Left lung (tissue), 4 donors: ENCODE measurements at regions not wholly inside any gene's neighbourhood (a gene's known extent, or its start where the extent isn't known, plus 50 kb on each side); places are given as distances from the start of the nearest gene placed in this dataset.
"Not testable (repeated sequence)": the region's sequence is repeated elsewhere in the genome, so short reads cannot be mapped to it uniquely, and the experiment has no call there.

Experiments used
- ATAC-seq: fragments of 200-7000 bp; cut with Tn5 transposase; one replicate; pipeline ENCODE4 v1.9.1; 2020; ENCODE audit warnings: moderate library complexity
- DNase-seq, 4 donors: peaks; one replicate each; pipeline ENCODE4 v3.0.0-alpha.2; 2013 to 2020
- H3K27ac ChIP-seq, 2 donors: fragments of 200-600 bp; sonication (generic) in 1 of 2; one replicate each; pipeline versions ENCODE4 v1.5.0 to v1.8.0; 2020 to 2021
- H3K27me3 ChIP-seq, 2 donors: fragments of 200-600 bp; sonication (generic) in 1 of 2; one replicate each; pipeline versions ENCODE4 v1.5.0 to v1.8.0; 2020 to 2021
- H3K36me3 ChIP-seq, 2 donors: fragments of 200-600 bp; sonication (generic) in 1 of 2; one replicate each; pipeline versions ENCODE4 v1.5.0 to v1.8.0; 2020 to 2021
- H3K4me1 ChIP-seq, 2 donors: fragments of 200-600 bp; one replicate each; pipeline ENCODE4 v1.8.0; 2021
- H3K4me3 ChIP-seq, 2 donors: fragments of 200-600 bp; sonication (generic) in 1 of 2; one replicate each; pipeline versions ENCODE4 v1.5.0 to v1.8.0; 2020 to 2021; ENCODE audit warnings: mild to moderate bottlenecking in 1 of 2
- H3K9me3 ChIP-seq, 2 donors: fragments of 200-600 bp; sonication (generic) in 1 of 2; one replicate each; pipeline versions ENCODE4 v1.5.0 to v1.8.0; 2020 to 2021
- intact Hi-C, 2 donors: fragments of 100-400 bp; cut with DNase I; formaldehyde crosslinking; loops; one replicate each; pipeline versions ENCODE4 v1.11.2 to v1.14.2; 2022
- TF ChIP-seq, protein P1 (sequence below), 2 donors: fragments of 200-600 bp; sonication (generic) in 1 of 2; IDR thresholded peaks; one replicate each; pipeline versions ENCODE4 v1.5.0 to v1.8.0; 2021; ENCODE audit warnings: antibody characterized with exemption in 2 of 2
- donor health status: DM: no; HTN: yes; CAD: no.
- donor health status: DM: no; HTN: no; CAD: no.

DNA sequence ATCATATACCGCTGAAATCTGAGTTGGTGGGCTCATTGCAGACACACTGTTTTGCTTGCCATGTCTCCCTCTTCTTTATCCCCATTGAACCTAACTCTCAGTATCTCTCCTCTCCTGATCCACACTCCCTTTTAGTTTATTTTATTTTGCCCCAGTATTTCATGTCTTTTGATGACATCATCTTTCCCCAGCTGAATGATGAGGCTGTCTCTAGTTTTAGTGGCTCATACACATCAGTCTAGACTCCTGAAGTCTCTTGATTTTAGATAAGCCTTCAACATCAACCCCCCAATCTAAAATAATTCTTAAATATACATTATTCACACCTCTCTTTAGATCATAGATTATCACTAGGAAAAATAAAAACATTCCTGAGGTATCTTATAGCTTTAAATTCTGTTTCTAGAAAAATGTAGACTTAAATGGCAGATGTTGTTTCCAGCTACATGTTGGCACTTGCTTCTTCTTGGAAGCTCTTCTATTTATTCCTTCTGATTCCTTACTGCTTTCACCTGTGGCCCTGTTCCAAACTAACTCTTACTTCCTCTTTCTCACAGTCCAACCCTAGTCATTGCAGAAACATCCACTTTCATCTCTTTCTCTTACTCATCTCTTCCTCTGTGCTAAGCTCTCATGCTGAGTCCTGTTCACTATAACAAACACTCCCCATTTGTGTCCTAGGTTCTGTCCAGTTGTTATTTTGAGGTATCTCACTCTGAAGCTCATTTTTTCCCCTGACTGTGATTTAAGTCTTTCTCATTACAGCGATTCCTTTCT lies 191.9 kb upstream of the SLC35B3 start:
- Histone ChIP-seq H3K9me3 (no peaks in the 10 kb centered on the region), H3K4me3 (no peak overlapping the region), H3K27ac (no peak overlapping the region), H3K36me3 (no peaks in the 10 kb centered on the region), H3K27me3 (no peaks in the 10 kb centered on the region), H3K4me1 (no peaks in the 10 kb centered on the region)
- intact Hi-C loops: no loop called here
- ATAC-seq (peak; percentile 41), DNase-seq (no peak)
- TF ChIP-seq, protein P1, sequence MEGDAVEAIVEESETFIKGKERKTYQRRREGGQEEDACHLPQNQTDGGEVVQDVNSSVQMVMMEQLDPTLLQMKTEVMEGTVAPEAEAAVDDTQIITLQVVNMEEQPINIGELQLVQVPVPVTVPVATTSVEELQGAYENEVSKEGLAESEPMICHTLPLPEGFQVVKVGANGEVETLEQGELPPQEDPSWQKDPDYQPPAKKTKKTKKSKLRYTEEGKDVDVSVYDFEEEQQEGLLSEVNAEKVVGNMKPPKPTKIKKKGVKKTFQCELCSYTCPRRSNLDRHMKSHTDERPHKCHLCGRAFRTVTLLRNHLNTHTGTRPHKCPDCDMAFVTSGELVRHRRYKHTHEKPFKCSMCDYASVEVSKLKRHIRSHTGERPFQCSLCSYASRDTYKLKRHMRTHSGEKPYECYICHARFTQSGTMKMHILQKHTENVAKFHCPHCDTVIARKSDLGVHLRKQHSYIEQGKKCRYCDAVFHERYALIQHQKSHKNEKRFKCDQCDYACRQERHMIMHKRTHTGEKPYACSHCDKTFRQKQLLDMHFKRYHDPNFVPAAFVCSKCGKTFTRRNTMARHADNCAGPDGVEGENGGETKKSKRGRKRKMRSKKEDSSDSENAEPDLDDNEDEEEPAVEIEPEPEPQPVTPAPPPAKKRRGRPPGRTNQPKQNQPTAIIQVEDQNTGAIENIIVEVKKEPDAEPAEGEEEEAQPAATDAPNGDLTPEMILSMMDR (IDR thresholded peaks at IDR 0.05): no peak

DNA sequence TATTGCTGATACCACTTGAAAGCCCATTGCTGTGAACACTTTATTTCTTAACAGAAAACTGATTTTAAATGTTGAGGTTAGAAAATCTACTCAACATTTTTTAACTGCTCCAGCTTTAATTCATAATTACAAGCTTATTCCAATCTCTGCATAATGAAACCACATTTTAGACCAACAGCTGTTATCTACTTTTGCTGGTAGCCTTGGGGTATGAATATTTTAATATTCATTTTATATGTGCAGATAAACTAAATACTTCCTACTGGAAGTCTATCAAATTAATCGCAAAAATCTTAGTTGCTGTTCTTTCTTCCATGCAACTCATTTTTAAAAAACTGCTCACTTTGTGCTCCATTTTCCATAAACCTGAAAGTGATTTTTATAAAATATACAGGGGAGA lies 189.3 kb upstream of the SLC35B3 start:
- H3K36me3 ChIP-seq: no peaks in the 10 kb centered on the region
- no peaks in the 10 kb centered on the region for H3K27me3 ChIP-seq
- no peak overlapping the region for H3K4me3 ChIP-seq
- ATAC-seq: no peak
- no peak for DNase-seq
- H3K4me1 ChIP-seq: no peaks in the 10 kb centered on the region
- H3K9me3 ChIP-seq: no peaks in the 10 kb centered on the region
- H3K27ac ChIP-seq: no peak overlapping the region
- TF ChIP-seq, protein P1 (IDR thresholded peaks at IDR 0.05): no peak
- intact Hi-C loops: no loop called here

DNA sequence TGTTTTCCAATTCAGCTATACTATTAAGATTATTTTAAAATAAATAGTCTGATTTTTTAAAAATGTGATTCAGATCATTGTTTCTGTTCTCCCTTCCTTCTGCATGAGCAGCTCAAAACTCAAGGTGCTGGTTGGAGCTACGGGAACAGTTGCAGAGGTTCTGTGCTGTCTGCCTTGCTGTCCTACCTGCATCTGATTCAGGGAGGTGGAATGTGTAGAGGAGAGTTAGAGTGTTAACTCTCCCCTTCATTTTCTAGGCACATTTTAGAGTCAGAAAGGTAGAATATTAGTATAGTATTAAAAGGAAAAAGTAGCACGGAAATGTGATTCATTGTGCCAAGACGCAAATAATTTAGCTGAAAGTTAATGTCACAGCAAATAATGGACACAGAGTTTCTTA lies 188.1 kb upstream of the SLC35B3 start:
- ATAC-seq: no peak
- Histone ChIP-seq H3K9me3 (peaks cover 0 to 1% of the 10 kb centered on the region in 2 donors), H3K4me3 (no peak overlapping the region), H3K27me3 (no peaks in the 10 kb centered on the region), H3K27ac (no peak overlapping the region), H3K36me3 (no peaks in the 10 kb centered on the region), H3K4me1 (no peaks in the 10 kb centered on the region)
- no peak for DNase-seq
- intact Hi-C loops: no loop called here
- TF ChIP-seq, protein P1 (IDR thresholded peaks at IDR 0.05): no peak

DNA sequence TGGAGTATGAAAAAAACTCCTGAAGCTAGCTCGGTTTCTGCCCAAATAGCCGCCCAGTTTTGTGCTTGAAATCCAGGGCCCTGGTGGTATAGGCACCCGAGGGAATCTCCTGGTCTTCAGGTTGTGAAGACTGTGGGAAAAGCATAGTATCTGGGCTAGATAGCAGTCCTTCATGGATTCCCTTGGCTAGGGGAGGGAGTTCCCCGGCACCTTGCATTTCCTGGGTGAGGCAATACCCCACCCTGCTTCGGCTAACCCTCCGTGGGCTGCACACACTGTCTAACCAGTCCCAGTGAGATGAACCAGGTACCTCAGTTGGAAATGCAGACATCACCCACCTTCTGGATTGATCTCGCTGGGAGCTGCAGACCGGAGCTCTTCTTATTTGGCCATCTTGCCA lies 184.5 kb upstream of the SLC35B3 start:
- H3K4me3 ChIP-seq: no peak overlapping the region
- ATAC-seq: no peak
- no peak for DNase-seq
- H3K9me3 ChIP-seq: peaks cover 0 to 5% of the 10 kb centered on the region in 2 donors
- no peaks in the 10 kb centered on the region for H3K36me3 ChIP-seq
- TF ChIP-seq, protein P1 (IDR thresholded peaks at IDR 0.05): no peak
- H3K27ac ChIP-seq: no peak overlapping the region
- intact Hi-C loops: no loop called here
- no peaks in the 10 kb centered on the region for H3K27me3 ChIP-seq
- H3K4me1 ChIP-seq: no peaks in the 10 kb centered on the region

DNA sequence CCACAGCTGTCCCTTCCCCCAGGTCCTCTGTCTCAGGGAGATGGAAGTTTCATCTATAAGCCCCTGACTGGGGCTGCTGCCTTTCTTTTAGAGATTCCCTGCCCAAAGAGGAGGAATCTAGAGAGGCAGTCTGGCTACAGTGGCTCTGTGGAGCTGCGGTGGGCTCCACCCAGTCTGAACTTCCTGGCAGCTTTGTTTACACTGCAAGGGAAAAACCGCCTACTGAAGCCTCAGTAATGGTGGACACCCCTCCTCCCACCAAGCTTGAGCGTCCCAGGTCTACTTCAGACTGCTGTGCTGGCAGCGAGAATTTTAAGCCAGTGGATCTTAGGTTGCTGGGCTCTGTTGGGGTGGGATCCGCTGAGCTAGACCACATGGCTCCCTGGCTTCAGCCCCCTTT lies 184.1 kb upstream of the SLC35B3 start:
- DNase-seq, H3K27ac ChIP-seq, H3K4me1 ChIP-seq, ATAC-seq, H3K9me3 ChIP-seq, H3K27me3 ChIP-seq, H3K4me3 ChIP-seq, H3K36me3 ChIP-seq, intact Hi-C loops: not testable (repeated sequence)

DNA sequence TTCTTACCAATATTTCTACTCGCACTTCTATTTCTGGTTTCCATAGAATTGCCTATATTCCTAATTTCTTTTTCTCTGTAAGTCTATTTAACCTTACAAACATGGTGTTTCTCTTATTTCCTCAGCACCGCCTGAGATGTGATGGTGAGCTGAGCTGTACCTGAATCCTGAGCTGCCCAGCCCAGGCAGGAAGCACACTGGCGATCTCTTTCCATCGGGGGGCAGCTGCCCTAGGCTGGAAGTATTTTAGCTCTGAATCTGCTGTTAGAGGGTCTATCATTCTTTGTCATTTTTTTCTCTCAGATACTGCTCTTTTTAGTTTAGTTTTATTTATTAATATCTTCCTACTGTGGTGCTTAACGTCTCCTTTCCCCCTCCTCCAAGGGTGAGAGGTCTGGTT lies 173.4 kb upstream of the SLC35B3 start:
- Histone ChIP-seq H3K9me3 (peaks cover 0 to 7% of the 10 kb centered on the region in 2 donors), H3K4me3 (no peak overlapping the region), H3K27ac (no peak overlapping the region), H3K36me3 (no peaks in the 10 kb centered on the region), H3K4me1 (no peaks in the 10 kb centered on the region), H3K27me3 (no peaks in the 10 kb centered on the region)
- TF ChIP-seq, protein P1 (IDR thresholded peaks at IDR 0.05): no peak
- intact Hi-C loops: no loop called here
- no peak for ATAC-seq
- no peak for DNase-seq
